HEK293 (cell line): ENCODE measurements at regions not wholly inside any gene's neighbourhood (a gene's known extent, or its start where the extent isn't known, plus 50 kb on each side); places are given as distances from the start of the nearest gene placed in this dataset.

Experiments
- CTCF ChIA-PET: fragments of 350-600 bp; formaldehyde crosslinking; extraction: SDS; loops from one replicate; lab custom pipeline; 2021; ENCODE audit warnings: antibody characterized with exemption; lab: Yijun Ruan, JAX
- POLR2A ChIA-PET: fragments of 300-600 bp; formaldehyde crosslinking; extraction: SDS; loops from one replicate; lab custom pipeline; 2020; ENCODE audit warnings: antibody characterized with exemption, inconsistent platforms; lab: Yijun Ruan, JAX
- H3K27ac ChIP-seq: fragments of 200-500 bp; sonication (Bioruptor generic); 2 replicates; pipeline ENCODE4 v1.5.1; 2014; ENCODE audit warnings: low read depth, low read length, control low read depth, inconsistent platforms; ENCODE audit errors: extremely low read depth
- H3K36me3 ChIP-seq, 2 experiments: fragments of 200-500 bp in 1 of 2; sonication (Bioruptor generic) in 1 of 2; 1 replicate in 1 of 2; 2 replicates in 1 of 2; pipeline ENCODE4 v1.5.1; 2014 to 2017; ENCODE audit warnings: inconsistent platforms in 2 of 2, low read length in 2 of 2; ENCODE audit not compliant: control insufficient read depth in 2 of 2, insufficient read depth in 1 of 2
- H3K4me1 ChIP-seq: fragments of 200-500 bp; sonication (Bioruptor generic); 2 replicates; pipeline ENCODE4 v1.5.1; 2014; ENCODE audit warnings: mild to moderate bottlenecking, low read length, inconsistent platforms; ENCODE audit not compliant: control insufficient read depth, insufficient read depth
- H3K4me3 ChIP-seq: 2 replicates; pipeline ENCODE4 v1.5.1; 2011; ENCODE audit warnings: low read depth, mild to moderate bottlenecking, control low read depth, low read length, moderate library complexity
- H3K9me3 ChIP-seq: fragments of 200-500 bp; sonication (Bioruptor generic); 2 replicates; pipeline ENCODE4 v1.5.1; 2014; ENCODE audit warnings: low read depth, low read length, inconsistent platforms; ENCODE audit not compliant: control insufficient read depth, insufficient read depth
- KLF10 ChIP-seq: fragments of 450-650 bp; IDR thresholded peaks from 2 replicates; pipeline ENCODE4 v1.5.1; 2018; ENCODE audit warnings: missing biosample characterization, mild to moderate bottlenecking, missing genetic modification characterization
- KLF7 ChIP-seq: fragments of 450-650 bp; formaldehyde crosslinking; IDR thresholded peaks from 2 replicates; pipeline ENCODE4 v1.5.1; 2016; ENCODE audit warnings: missing biosample characterization, missing genetic modification characterization, borderline replicate concordance
- OSR2 ChIP-seq: fragments of 450-650 bp; formaldehyde crosslinking; IDR thresholded peaks from 2 replicates; pipeline ENCODE4 v1.5.1; 2016; ENCODE audit warnings: missing biosample characterization, missing genetic modification characterization
- PRDM1 ChIP-seq: fragments of 450-650 bp; formaldehyde crosslinking; IDR thresholded peaks from 2 replicates; pipeline ENCODE4; 2016; ENCODE audit warnings: missing biosample characterization, missing genetic modification characterization
- PRDM10 ChIP-seq: fragments of 450-650 bp; formaldehyde crosslinking; IDR thresholded peaks from 2 replicates; pipeline ENCODE4 v1.5.1; 2016; ENCODE audit warnings: missing biosample characterization, missing genetic modification characterization
- PRDM4 ChIP-seq: fragments of 450-650 bp; formaldehyde crosslinking; IDR thresholded peaks from 2 replicates; pipeline ENCODE4 v1.5.1; 2017; ENCODE audit warnings: missing biosample characterization, missing genetic modification characterization
- SALL2 ChIP-seq: fragments of 450-650 bp; formaldehyde crosslinking; IDR thresholded peaks from 2 replicates; pipeline ENCODE4 v1.5.0; 2017; ENCODE audit warnings: missing biosample characterization, mild to moderate bottlenecking, missing genetic modification characterization, borderline replicate concordance
- SETDB1 ChIP-seq: IDR thresholded peaks from one replicate; pipeline ENCODE4 v1.6.1; 2017; ENCODE audit warnings: mild to moderate bottlenecking, low read length, moderate library complexity, mixed read lengths; ENCODE audit not compliant: insufficient read length
- ZBTB21 ChIP-seq: fragments of 450-650 bp; formaldehyde crosslinking; IDR thresholded peaks from 2 replicates; pipeline ENCODE4 v1.5.1; 2017; ENCODE audit warnings: missing biosample characterization, missing genetic modification characterization
- ZBTB26 ChIP-seq: fragments of 450-650 bp; formaldehyde crosslinking; optimal IDR thresholded peaks from 2 replicates; pipeline ENCODE3; 2016; ENCODE audit warnings: missing biosample characterization, mild to moderate bottlenecking, missing genetic modification characterization
- ZNF211 ChIP-seq: fragments of 450-650 bp; formaldehyde crosslinking; IDR thresholded peaks from 2 replicates; pipeline ENCODE4 v1.5.1; 2016; ENCODE audit warnings: low read depth, missing biosample characterization, missing genetic modification characterization
- ZNF214 ChIP-seq: fragments of 450-650 bp; formaldehyde crosslinking; IDR thresholded peaks from 2 replicates; pipeline ENCODE4 v1.5.1; 2017; ENCODE audit warnings: missing biosample characterization, mild to moderate bottlenecking, missing genetic modification characterization, borderline replicate concordance
- ZNF341 ChIP-seq: fragments of 450-650 bp; formaldehyde crosslinking; IDR thresholded peaks from 2 replicates; pipeline ENCODE4; 2016; ENCODE audit warnings: low read depth, missing biosample characterization, missing genetic modification characterization
- ZNF350 ChIP-seq: fragments of 450-650 bp; formaldehyde crosslinking; IDR thresholded peaks from 2 replicates; pipeline ENCODE4 v1.5.0; 2017; ENCODE audit warnings: missing biosample characterization, mild to moderate bottlenecking, missing genetic modification characterization
- ZNF37A ChIP-seq: fragments of 450-650 bp; IDR thresholded peaks from 2 replicates; pipeline ENCODE4 v1.5.1; 2018; ENCODE audit warnings: missing biosample characterization, missing genetic modification characterization
- ZNF398 ChIP-seq: fragments of 450-650 bp; formaldehyde crosslinking; IDR thresholded peaks from 2 replicates; pipeline ENCODE4 v1.5.1; 2017; ENCODE audit warnings: missing biosample characterization, missing genetic modification characterization
- ZNF416 ChIP-seq: fragments of 450-650 bp; formaldehyde crosslinking; IDR thresholded peaks from 2 replicates; pipeline ENCODE4 v1.5.1; 2016; ENCODE audit warnings: missing biosample characterization, missing genetic modification characterization
- ZNF558 ChIP-seq: fragments of 450-650 bp; formaldehyde crosslinking; IDR thresholded peaks from 2 replicates; pipeline ENCODE4 v1.5.1; 2016; ENCODE audit warnings: missing biosample characterization, missing genetic modification characterization
- ZNF571 ChIP-seq: fragments of 450-650 bp; formaldehyde crosslinking; IDR thresholded peaks from 2 replicates; pipeline ENCODE4 v1.5.0; 2017; ENCODE audit warnings: missing biosample characterization, missing genetic modification characterization
- ZNF596 ChIP-seq: fragments of 450-650 bp; IDR thresholded peaks from 2 replicates; pipeline ENCODE4 v1.5.0; 2018; ENCODE audit warnings: missing biosample characterization, mild to moderate bottlenecking, missing genetic modification characterization, moderate library complexity
- ZNF621 ChIP-seq: fragments of 450-650 bp; formaldehyde crosslinking; IDR thresholded peaks from 2 replicates; pipeline ENCODE4 v1.5.1; 2017; ENCODE audit warnings: missing biosample characterization, missing genetic modification characterization
- ZNF626 ChIP-seq: fragments of 450-650 bp; sonication (Bioruptor Pico); formaldehyde crosslinking; IDR thresholded peaks from 2 replicates; pipeline ENCODE4 v1.5.1; 2018; ENCODE audit warnings: missing biosample characterization, missing genetic modification characterization, inconsistent platforms
- ZNF777 ChIP-seq: fragments of 450-650 bp; formaldehyde crosslinking; IDR thresholded peaks from 2 replicates; pipeline ENCODE4 v1.5.1; 2017; ENCODE audit warnings: missing biosample characterization, missing genetic modification characterization, borderline replicate concordance
- ZNF791 ChIP-seq: fragments of 450-650 bp; formaldehyde crosslinking; IDR thresholded peaks from 2 replicates; pipeline ENCODE4 v1.5.1; 2016; ENCODE audit warnings: missing biosample characterization, missing genetic modification characterization
- ZSCAN23 ChIP-seq: fragments of 450-650 bp; formaldehyde crosslinking; IDR thresholded peaks from 2 replicates; pipeline ENCODE4 v1.5.1; 2016; ENCODE audit warnings: missing biosample characterization, missing genetic modification characterization
- ZSCAN4 ChIP-seq: fragments of 450-650 bp; formaldehyde crosslinking; IDR thresholded peaks from 2 replicates; pipeline ENCODE4 v1.5.1; 2017; ENCODE audit warnings: missing biosample characterization, missing genetic modification characterization

- no peak for TF ChIP-seq ZNF398 (tag by site-specific recombination)
- TF ChIP-seq KLF10, result no peak
- TF ChIP-seq ZNF571 (tag by site-specific recombination), result no peak
- TF ChIP-seq ZNF211, result no peak
- TF ChIP-seq ZBTB21, result no peak
- TF ChIP-seq SALL2, result no peak
- no peak for TF ChIP-seq ZNF558 (tag by site-specific recombination)
Measured at GRCh38 chr3:117699058-117699457, 989.5 kb downstream of the TUSC7 start (continued).

- no peak for TF ChIP-seq PRDM10 (tag by site-specific recombination)
- TF ChIP-seq ZNF777 (tag by site-specific recombination), result no peak
- no peak for TF ChIP-seq ZSCAN4
- no peak for TF ChIP-seq KLF7 (tag by site-specific recombination)
- TF ChIP-seq ZNF37A (tag by site-specific recombination), result no peak
- no peak for TF ChIP-seq ZNF416 (tag by site-specific recombination)
- TF ChIP-seq ZNF621 (tag by site-specific recombination), result no peak
- no peak for TF ChIP-seq ZNF626 (tag by site-specific recombination)
- TF ChIP-seq ZSCAN23 (tag by site-specific recombination), result no peak
- TF ChIP-seq ZBTB26, result no peak
- no peak for TF ChIP-seq ZNF350 (tag by site-specific recombination)
- no peak for TF ChIP-seq PRDM4 (tag by site-specific recombination)
- no peak for TF ChIP-seq ZNF596 (tag by site-specific recombination)
- TF ChIP-seq ZNF791 (tag by site-specific recombination), result no peak
- no peak for TF ChIP-seq PRDM1
- no peak for TF ChIP-seq KLF10
- no peak for TF ChIP-seq OSR2 (tag by site-specific recombination)
- TF ChIP-seq SETDB1, result no peak
- TF ChIP-seq ZNF214 (tag by site-specific recombination), result no peak
- no peak for TF ChIP-seq ZNF341 (tag by site-specific recombination)
- POLR2A ChIA-PET, result no interaction called here
Measured at GRCh38 chr3:117700573-117701360, 991.2 kb downstream of the TUSC7 start.

More at GRCh38 chr3:117700573-117701360, 991.2 kb downstream of the TUSC7 start:
- CTCF ChIA-PET, result no interaction called here
- H3K4me1 ChIP-seq, result no peaks in the 10 kb centered on the region
- H3K4me3 ChIP-seq, result no peak overlapping the region
- no peaks in the 10 kb centered on the region for H3K36me3 ChIP-seq
- no peak overlapping the region for H3K27ac ChIP-seq
- H3K9me3 ChIP-seq, result no peaks in the 10 kb centered on the region
